ENCODE measurements at regions not wholly inside any gene's neighbourhood (a gene's known extent, or its start where the extent isn't known, plus 50 kb on each side); places are given as distances from the start of the nearest gene placed in this dataset.

- TF ChIP-seq CTCF (conservative IDR thresholded peaks at IDR 0.05 in 1 of 2, IDR thresholded peaks at IDR 0.05 in 1 of 2; ENCODE audit: extremely low read depth in 1 of 2, insufficient read depth in 1 of 2, low read depth in 1 of 2, low read length in 2 of 2): no peak
- TF ChIP-seq EZH2 (IDR thresholded peaks at IDR 0.05; ENCODE audit: borderline replicate concordance, low read length): no peak
Measured at GRCh38 chr17:27078296-27078695, 215.6 kb upstream of the WSB1 start.
